MCF 10A (cell line): ENCODE measurements at regions not wholly inside any gene's neighbourhood (a gene's known extent, or its start where the extent isn't known, plus 50 kb on each side); places are given as distances from the start of the nearest gene placed in this dataset. TPM values are rescaled to one million over a fixed set of nuclear protein-coding genes. Genes with fewer than 3 reads are reported as not detected.

Experiments
- BruUV-seq: library from RNA; stranded (reverse); fragments of 400-500 nt; replicated peaks from 2 replicates; lab custom pipeline; 2021; lab: Mats Ljungman, UMichigan
- CTCF ChIA-PET: fragments of 300-600 bp; sonication (Branson Sonifier 250); formaldehyde crosslinking; extraction: SDS; loops from one replicate; lab custom pipeline; 2021; ENCODE audit warnings: antibody characterized with exemption, inconsistent platforms; lab: Yijun Ruan, JAX
- POLR2A ChIA-PET: fragments of 300-600, 350-650 bp; sonication (Branson Sonifier 250); formaldehyde crosslinking; extraction: SDS; loops from one replicate; lab custom pipeline; 2020; ENCODE audit warnings: antibody characterized with exemption, inconsistent platforms; lab: Yijun Ruan, JAX
- DNase-seq: peaks from one replicate; pipeline ENCODE4 v3.0.0-alpha.2; 2018; ENCODE audit not compliant: unreplicated experiment
- H3K27ac Mint-ChIP-seq: one replicate; pipeline ENCODE4 v1.8.0; 2022; ENCODE audit warnings: mild to moderate bottlenecking, low read depth, mixed read lengths; ENCODE audit not compliant: unreplicated experiment
- H3K27me3 Mint-ChIP-seq: one replicate; pipeline ENCODE4 v1.8.0; 2022; ENCODE audit warnings: mixed read lengths; ENCODE audit not compliant: insufficient read depth, unreplicated experiment
- H3K36me3 Mint-ChIP-seq: one replicate; pipeline ENCODE4 v1.8.0; 2022; ENCODE audit warnings: mild to moderate bottlenecking, moderate library complexity, mixed read lengths; ENCODE audit not compliant: insufficient read depth, unreplicated experiment
- H3K4me1 Mint-ChIP-seq: one replicate; pipeline ENCODE4 v1.8.0; 2022; ENCODE audit warnings: mixed read lengths; ENCODE audit not compliant: insufficient read depth, unreplicated experiment
- H3K4me3 Mint-ChIP-seq: one replicate; pipeline ENCODE4 v1.8.0; 2022; ENCODE audit warnings: mild to moderate bottlenecking, moderate library complexity, mixed read lengths; ENCODE audit not compliant: unreplicated experiment
- H3K9me3 Mint-ChIP-seq: one replicate; pipeline ENCODE4 v1.8.0; 2022; ENCODE audit warnings: mixed read lengths; ENCODE audit not compliant: unreplicated experiment
- CTCF ChIP-seq: fragments of 200-600 bp; IDR thresholded peaks from one replicate; pipeline ENCODE4 v1.8.0; 2022; ENCODE audit warnings: antibody characterized with exemption, mild to moderate bottlenecking; ENCODE audit not compliant: unreplicated experiment
- intact Hi-C: fragments of 100-400 bp; cut with micrococcal nuclease; formaldehyde crosslinking; loops from 2 replicates; pipeline ENCODE4 v1.14.1; 2022
- microRNA-seq: library from miRNA; unstranded; fragments of <30 nt; microRNA quantifications from one replicate; pipeline ENCODE4 v1.2.0, GENCODE V29; 2022

DNA sequence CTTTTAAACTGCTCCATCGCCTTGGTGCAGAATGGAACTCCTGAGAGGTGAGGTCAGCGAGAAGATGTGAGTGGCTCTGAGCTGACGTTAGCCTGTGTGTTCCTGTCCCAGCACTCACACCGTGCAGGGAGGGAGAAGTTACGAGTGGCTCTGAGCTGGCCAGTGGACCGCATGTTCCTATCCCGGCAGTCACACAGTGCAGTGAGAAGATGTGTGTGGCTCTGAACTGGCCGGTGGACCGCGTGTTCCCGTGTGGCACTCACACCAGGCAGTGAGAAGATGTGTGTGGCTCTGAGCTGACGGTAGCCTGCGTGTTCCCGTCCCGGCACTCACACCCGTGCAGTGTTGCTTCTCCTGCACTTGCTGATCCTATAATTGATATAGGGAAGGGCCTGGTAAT lies 59.9 kb downstream of the VCPKMT start:
- Mint-ChIP-seq H3K4me3 (no peak overlapping the region), H3K27ac (no peak overlapping the region), H3K27me3 (no peaks in the 10 kb centered on the region), H3K4me1 (no peaks in the 10 kb centered on the region), H3K9me3 (no peaks in the 10 kb centered on the region), H3K36me3 (peaks cover 6% of the 10 kb centered on the region)
- CTCF ChIA-PET, result interaction anchor here (0.7 to 1.3 kb wide), 3 partner anchors 17 to 204 kb away, joined by 3 to 4 read pairs (median 3); partner anchors contain the start of gene NEMF
- BruUV-seq, result no TSS peak
- TF ChIP-seq CTCF, result no peak
- POLR2A ChIA-PET, result interaction anchor here (0.7 to 1.3 kb wide), 2 partner anchors 17 to 43 kb away, joined by 3 read pairs; no protein-coding TSS in a partner anchor
- no peak for DNase-seq
- intact Hi-C loops, result no loop called here

GRCh38 chr14:50057331-50057730 lies 59.0 kb downstream of the VCPKMT start:
- TF ChIP-seq CTCF, result no peak
- Mint-ChIP-seq H3K27ac (no peak overlapping the region), H3K36me3 (peaks cover 2% of the 10 kb centered on the region), H3K9me3 (no peaks in the 10 kb centered on the region), H3K4me3 (no peak overlapping the region), H3K4me1 (peaks cover 2% of the 10 kb centered on the region), H3K27me3 (no peaks in the 10 kb centered on the region)
- ChIA-PET CTCF (interaction anchor here (0.9 to 1.3 kb wide), 2 partner anchors 18 to 205 kb away, joined by 3 read pairs; partner anchors contain the start of gene NEMF), POLR2A (interaction anchor here (1.3 kb wide), 1 partner anchor 18 kb away, joined by 3 read pairs; no protein-coding TSS in a partner anchor)
- no TSS peak for BruUV-seq
- DNase-seq, result no peak
- intact Hi-C loops, result no loop called here

DNA sequence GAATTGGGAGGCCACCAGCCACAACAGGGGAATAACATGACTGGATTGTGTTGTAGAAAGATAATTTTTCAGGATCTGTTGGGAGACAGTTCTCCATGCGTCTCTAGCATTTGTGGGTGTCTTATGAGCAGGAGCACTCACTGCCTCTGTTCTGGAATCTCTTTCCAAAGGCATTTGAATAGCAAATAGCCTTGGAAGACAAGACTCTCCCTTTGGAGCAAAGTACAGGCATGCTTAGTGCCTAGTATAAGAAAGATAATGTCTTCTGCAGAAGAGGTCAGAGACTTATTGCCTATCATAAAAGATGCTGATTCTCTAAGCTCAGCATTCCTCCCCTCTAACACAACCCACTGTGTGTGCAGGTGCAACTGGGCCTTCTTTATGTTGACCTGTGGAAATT lies 58.3 kb downstream of the VCPKMT start:
- no TSS peak for BruUV-seq
- Mint-ChIP-seq H3K9me3 (no peaks in the 10 kb centered on the region), H3K27ac (no peak overlapping the region), H3K4me3 (no peak overlapping the region), H3K27me3 (no peaks in the 10 kb centered on the region), H3K4me1 (peaks cover 6% of the 10 kb centered on the region), H3K36me3 (no peaks in the 10 kb centered on the region)
- intact Hi-C loops, result no loop called here
- ChIA-PET CTCF (interaction anchor here (0.6 kb wide), 1 partner anchor 11 kb away, joined by 5 read pairs; no protein-coding TSS in a partner anchor), POLR2A (no interaction called here)
- no peak for DNase-seq
- no peak for TF ChIP-seq CTCF

Small RNA genes in the stretch of these regions (microRNA-seq; reads per million reads assigned to microRNA genes)
- gene MIR6076, result not detected
